PC-3 (cell line): ENCODE measurements at regions not wholly inside any gene's neighbourhood (a gene's known extent, or its start where the extent isn't known, plus 50 kb on each side); places are given as distances from the start of the nearest gene placed in this dataset.

ENCODE experiments used
- CTCF ChIP-seq: fragments of 300-600 bp; sonication (generic); conservative IDR thresholded peaks from 2 replicates; pipeline ENCODE4 v1.5.1; 2017; ENCODE audit warnings: antibody characterized with exemption, low read depth, mild to moderate bottlenecking, low read length
- EZH2 ChIP-seq: fragments of 300-600 bp; sonication (generic); IDR thresholded peaks from one replicate; pipeline ENCODE4 v1.6.1; 2017; ENCODE audit warnings: antibody characterized with exemption, mild to moderate bottlenecking, low read length; ENCODE audit not compliant: unreplicated experiment

DNA sequence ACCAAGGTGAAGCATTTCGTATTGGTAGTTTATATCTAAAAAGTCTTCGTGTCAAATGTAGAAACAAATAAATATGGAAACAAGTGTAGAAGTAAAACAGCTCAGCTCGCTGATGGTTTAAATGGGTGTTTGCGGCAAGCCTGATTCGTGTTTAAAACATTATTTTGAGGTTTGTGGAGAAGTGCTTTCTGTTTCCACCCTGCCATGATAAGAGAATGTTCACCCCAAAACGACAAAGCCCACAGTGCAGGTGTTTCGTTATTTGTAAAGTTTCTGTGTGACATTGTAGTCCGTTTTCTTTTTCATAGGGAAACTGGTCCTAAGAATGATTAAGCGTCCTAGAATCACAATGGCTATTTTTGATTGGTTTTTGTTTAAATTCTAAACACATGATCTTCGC lies 316.2 kb upstream of the SHH start:
- TF ChIP-seq EZH2 (no peak), CTCF (no peak)
